Astrocyte (in vitro differentiated cells and primary cell): ENCODE measurements at regions not wholly inside any gene's neighbourhood (a gene's known extent, or its start where the extent isn't known, plus 50 kb on each side); places are given as distances from the start of the nearest gene placed in this dataset.

Experiments
- EZH2 ChIP-seq: IDR thresholded peaks from 2 replicates; pipeline ENCODE4 v1.6.1; 2012; ENCODE audit warnings: mild to moderate bottlenecking, low read length, inconsistent platforms; ENCODE audit not compliant: insufficient read depth
- TF ChIP-seq, protein P1 (sequence below): IDR thresholded peaks from 2 replicates; pipeline ENCODE4 v1.5.1; 2011; ENCODE audit warnings: low read depth, mild to moderate bottlenecking, inconsistent platforms, low read length, moderate library complexity; ENCODE audit not compliant: insufficient read depth

DNA sequence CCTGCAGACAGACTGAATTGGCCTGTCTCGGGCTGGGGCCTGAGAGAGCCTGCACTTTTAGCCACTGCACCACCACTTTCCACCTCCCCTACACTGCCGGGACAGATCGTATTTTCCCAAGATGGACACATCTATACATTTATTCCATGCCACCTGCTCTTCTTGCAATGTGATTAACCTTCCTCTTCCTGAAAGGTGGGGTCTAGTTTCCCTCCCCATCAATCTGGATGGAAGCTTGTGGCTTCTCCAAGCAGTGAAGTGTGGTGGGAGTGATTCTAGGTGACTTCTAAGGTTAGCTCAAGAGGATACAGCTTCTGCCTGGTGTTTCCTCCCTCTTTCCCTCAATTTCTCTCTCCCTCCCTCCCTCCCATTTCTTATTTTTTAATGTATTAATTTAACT, 143.7 kb downstream of the GPCPD1 start:
- TF ChIP-seq, protein P1, sequence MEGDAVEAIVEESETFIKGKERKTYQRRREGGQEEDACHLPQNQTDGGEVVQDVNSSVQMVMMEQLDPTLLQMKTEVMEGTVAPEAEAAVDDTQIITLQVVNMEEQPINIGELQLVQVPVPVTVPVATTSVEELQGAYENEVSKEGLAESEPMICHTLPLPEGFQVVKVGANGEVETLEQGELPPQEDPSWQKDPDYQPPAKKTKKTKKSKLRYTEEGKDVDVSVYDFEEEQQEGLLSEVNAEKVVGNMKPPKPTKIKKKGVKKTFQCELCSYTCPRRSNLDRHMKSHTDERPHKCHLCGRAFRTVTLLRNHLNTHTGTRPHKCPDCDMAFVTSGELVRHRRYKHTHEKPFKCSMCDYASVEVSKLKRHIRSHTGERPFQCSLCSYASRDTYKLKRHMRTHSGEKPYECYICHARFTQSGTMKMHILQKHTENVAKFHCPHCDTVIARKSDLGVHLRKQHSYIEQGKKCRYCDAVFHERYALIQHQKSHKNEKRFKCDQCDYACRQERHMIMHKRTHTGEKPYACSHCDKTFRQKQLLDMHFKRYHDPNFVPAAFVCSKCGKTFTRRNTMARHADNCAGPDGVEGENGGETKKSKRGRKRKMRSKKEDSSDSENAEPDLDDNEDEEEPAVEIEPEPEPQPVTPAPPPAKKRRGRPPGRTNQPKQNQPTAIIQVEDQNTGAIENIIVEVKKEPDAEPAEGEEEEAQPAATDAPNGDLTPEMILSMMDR, result no peak
- no peak for TF ChIP-seq EZH2
